HG02588 (cell line): ENCODE measurements at regions not wholly inside any gene's neighbourhood (a gene's known extent, or its start where the extent isn't known, plus 50 kb on each side); places are given as distances from the start of the nearest gene placed in this dataset.

ENCODE experiments used
- ATAC-seq: cut with Tn5 transposase; IDR thresholded peaks from one replicate; pipeline ENCODE4 v1.9.1; 2021; ENCODE audit warnings: mild to moderate bottlenecking, moderate library complexity; ENCODE audit not compliant: unreplicated experiment

GRCh38 chr7:17120756-17121155, 177.7 kb upstream of the AHR start:
- no peak for ATAC-seq

DNA sequence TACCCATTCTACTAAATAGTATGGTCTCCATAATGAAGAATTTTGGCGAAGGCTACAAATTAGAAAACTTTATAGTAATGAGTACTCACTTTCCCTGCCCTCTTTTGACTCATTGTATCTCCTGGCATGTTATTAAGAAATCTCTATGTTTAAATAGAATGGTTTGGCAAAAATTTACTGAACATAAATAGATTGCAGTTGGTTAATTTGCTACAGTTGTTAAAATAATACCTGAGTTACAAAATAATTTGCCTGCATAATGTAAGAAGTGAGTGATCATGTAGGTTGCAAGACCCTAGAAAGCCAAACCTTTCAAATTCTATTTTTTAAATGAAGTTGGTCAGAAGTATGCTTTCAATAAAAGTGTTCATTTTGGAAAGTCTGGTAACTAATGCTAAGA, 176.8 kb upstream of the AHR start:
- ATAC-seq, result no peak

GRCh38 chr7:17123020-17123419, 175.4 kb upstream of the AHR start:
- no peak for ATAC-seq

DNA sequence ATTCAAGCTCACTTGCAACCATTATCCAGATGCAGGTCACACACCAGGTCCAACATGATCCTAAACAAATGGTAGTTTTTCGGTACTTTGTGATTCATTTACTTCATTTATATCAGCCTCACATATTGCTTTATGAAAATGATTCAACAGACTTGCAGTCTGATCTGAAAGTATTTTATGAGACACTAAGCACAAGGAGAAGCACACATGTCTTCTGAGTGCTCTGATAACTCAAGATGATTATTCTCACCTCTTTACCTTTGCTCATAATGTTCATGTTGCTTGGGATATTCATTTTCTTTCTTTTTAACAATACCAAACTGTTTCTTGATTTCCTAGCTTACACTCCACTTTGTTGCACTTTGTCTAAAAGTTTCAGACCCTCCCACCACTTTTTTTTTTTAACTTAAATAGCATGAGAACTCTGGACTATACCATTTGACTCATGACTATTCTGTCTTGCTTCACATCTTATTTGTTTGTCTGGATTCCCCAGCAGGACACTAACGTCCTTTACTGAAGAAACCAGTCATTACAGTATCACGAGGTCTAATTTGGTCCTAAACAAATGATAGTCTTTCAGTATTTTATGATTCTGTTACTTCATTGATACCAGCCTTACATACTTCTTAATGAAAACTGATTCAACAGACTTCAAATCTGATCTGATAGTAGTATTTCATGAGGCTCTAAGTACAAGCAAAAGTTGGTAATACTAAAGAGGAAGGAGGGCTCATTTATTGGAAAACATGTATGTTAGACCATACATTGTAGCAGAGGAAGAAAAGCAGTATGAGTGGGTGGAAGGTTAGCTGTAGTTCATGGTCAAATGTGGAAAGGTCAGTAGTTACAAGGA, 171.8 kb upstream of the AHR start:
- peak; percentile 89 for ATAC-seq

- no peak for ATAC-seq
Observed at GRCh38 chr7:17129218-17129617, 169.2 kb upstream of the AHR start.

- no peak for ATAC-seq
Observed at GRCh38 chr7:17130281-17131059, 168.0 kb upstream of the AHR start.

DNA sequence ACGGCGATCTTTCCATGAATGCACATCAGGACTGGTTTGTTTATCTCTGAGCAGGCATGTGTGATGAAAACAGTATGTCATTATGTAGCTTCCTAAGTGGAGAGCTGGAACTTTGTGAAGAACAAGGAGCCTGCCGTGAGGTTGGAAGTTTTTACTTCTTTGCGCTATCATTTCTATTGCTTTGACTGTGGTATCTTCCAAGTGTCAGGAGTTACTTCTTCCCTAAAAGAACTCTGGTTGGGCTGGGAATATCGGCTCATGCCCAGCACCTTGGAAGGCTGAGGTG, 167.4 kb upstream of the AHR start:
- ATAC-seq, result no peak

DNA sequence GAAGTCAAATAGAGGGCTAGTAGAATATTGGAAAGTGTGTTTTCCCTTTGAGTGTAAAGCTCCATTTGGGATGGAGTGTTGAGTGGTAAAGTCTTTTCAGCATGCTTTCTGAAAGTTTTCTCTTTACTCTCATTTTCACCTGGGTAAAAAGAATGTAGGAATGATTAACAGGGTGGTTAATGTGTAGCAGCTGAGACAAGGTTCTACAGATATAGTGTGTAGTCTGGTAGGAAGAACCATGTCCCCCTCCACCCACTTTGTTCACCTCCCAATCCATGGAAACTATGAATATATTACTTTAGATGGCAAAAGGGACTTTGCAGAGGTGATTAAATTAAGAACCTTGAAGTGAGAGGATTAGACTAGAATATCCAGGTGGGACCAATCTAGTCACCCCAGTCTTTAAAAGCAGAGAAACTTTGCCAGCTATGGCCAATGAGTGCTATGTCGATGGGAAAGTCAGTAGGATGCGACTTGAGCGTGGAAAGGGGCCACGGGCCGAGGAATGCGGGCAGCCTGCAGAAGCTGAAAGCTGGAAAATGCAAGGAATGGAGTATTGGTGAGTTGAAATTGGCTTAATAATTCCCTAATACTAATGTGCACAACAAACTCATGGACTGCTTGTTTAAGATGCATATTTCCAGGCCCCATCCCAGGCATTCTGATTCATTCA, 166.3 kb upstream of the AHR start:
- peak; percentile 47 for ATAC-seq

- ATAC-seq, result no peak
Observed at GRCh38 chr7:17132726-17133125, 165.7 kb upstream of the AHR start.

DNA sequence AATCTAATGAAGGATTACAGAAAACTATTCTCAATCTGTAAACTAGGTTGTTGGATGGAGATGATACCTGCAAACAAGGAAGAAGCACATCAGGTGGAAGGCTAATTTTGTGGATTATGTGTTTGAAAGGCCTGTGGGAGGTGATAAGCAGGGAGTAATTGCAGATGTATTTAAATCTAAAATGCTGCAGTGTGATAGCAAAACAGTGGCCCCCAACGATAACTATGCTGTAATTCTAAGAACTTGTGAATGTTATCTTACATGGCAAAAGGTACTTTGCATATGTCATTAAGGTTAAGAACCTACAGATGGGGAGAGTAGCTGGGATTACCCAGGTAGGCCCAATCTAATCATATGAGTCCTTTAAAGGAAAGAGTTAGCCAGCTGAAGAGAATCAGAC, 164.5 kb upstream of the AHR start:
- ATAC-seq, result no peak

DNA sequence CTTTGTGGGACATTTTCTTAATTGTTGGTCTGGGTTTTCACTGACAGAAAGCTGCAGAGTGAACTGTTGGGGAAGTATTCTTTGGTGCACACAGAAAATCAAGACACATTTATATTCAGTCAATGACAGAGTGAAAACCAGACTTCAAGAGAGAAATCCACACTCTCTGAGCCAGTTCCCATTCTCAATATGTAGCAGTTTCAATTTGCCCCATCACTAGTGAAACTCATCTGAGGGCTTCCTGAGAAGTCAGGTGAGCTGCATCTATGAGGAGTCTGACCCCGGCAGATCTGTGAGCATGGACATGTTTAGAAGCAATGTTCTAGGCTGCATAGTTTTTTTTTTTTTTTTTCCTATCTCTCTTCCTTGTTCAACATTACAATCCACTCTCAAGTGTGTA, 163.7 kb upstream of the AHR start:
- peak; percentile 81 for ATAC-seq

- ATAC-seq, result no peak
Observed at GRCh38 chr7:17136126-17136525, 162.3 kb upstream of the AHR start.

GRCh38 chr7:17139081-17139480, 159.4 kb upstream of the AHR start:
- no peak for ATAC-seq

DNA sequence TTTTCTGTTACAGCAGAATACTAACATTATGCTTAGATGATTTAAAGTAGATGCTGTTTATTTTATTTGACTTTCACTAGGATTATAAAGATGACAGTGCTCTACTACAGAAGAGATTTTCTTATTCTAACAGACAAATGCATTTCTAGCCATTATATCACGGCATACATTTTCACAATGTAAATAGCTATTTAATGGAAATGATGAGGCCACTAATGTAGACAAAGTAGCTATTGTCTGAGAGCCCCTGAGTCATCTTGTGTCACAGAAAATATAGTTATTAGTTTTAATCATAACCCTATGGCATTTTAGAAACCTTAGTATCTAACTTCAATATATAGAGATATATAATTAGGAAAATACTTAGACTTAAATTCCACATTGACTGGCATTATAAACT, 158.0 kb upstream of the AHR start:
- no peak for ATAC-seq

DNA sequence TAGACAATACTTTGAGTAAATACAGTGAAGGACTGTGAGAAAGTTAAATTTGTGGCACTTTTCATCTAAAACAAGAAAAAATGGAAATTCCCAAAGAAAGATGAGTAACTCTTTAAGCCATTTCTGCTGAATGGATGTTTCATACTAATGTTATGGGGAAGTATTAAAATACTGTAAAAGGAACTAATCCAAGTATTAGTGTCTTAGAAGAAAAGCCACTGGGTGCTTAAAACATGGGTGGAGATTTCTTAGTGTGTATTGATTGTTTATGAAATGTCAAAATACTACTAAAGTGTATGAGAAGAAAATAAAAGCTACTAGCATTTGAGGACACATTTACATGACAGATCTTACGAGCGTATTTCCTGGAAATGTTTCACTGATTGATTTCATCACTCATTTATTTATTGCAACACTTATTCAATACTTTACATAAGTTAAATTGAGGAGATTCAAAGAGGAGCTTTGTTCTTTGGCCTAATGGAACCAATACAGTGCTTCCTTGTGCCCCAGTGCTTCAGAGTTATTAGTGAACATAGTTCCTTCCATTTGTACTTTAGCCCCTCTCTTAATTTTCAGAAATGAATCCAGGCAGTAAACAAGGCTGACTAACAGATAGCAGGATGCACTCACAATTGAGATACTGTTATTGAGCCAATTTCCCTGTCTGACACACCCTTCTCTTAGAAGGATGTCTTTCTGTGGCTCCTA, 155.5 kb upstream of the AHR start:
- no peak for ATAC-seq

DNA sequence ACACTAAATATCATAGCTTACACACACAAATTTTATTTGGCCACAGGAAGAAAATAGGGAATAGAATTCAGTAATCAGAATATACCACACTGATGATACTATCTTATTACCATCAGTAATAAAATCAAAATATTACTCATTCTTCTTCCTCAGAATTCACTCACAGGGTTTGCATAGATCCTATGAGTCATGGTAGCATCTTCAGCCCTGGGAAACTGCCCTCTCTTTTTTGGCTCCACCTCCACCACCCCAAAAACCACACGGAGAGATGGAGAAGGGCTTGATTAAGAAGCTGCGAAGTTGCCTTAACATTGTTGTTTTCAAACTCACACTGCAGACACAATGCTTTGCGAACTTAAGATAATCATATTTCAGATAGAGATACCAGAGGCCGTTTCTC, 154.1 kb upstream of the AHR start:
- no peak for ATAC-seq

GRCh38 chr7:17146621-17147020, 151.8 kb upstream of the AHR start:
- no peak for ATAC-seq

DNA sequence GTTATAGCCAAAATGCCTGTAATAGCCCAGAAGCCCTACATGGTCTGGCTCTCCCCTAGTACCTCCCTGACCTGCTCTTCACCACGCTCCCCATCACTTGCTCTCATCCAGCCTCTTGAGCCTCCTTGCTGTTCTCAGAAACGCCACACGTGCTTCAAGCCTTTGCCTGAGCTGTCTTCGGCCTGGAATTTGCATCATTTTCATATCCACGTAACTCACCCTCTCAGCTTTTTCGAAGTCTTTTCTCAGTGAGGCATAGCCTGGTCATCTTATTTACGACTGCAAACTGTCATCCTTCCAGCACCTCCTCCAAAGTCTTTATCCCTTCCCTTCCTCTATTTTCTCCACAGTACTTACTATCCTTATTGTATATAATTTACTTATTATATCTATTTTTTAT, 151.0 kb upstream of the AHR start:
- ATAC-seq, result no peak

- peak; percentile 58 for ATAC-seq
Observed at GRCh38 chr7:17150018-17150417, 148.4 kb upstream of the AHR start.

DNA sequence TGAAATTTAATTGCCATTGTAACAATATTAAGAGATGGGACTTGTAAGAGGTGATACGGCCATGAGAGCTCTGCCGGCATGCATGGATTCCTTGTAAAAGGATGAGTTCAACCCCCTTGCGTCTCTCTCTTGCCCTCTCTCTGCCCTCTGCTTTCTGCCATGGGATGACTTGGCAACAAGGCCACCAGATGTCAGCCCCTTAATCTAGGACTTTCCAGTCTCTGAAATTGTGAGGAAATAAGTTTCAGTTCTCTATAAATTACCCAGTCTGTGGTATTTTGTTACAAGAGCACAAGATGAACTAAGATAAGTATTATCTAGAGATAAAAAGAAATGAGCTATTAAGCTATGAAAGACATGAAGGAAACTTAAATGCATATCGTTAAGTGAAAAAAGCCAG, 145.7 kb upstream of the AHR start:
- no peak for ATAC-seq

GRCh38 chr7:17153536-17153935, 144.9 kb upstream of the AHR start:
- no peak for ATAC-seq
